SK-N-SH (cell line): ENCODE measurements at regions not wholly inside any gene's neighbourhood (a gene's known extent, or its start where the extent isn't known, plus 50 kb on each side); places are given as distances from the start of the nearest gene placed in this dataset.

Source experiments
- CTCF ChIA-PET: fragments of 300-600, 350-600 bp; formaldehyde crosslinking; extraction: SDS; loops from one replicate; lab custom pipeline; 2021; lab: Yijun Ruan, JAX
- POLR2A ChIA-PET: fragments of 350-600 bp; sonication (Branson Sonifier 250); formaldehyde crosslinking; extraction: SDS; loops from one replicate; lab custom pipeline; 2020; ENCODE audit warnings: antibody characterized with exemption, inconsistent platforms; lab: Yijun Ruan, JAX
- DNase-seq: peaks from one replicate; pipeline ENCODE4 v3.0.0; 2012
- H2AFZ ChIP-seq: fragments of 200-600 bp; sonication (generic); 2 replicates; pipeline ENCODE4 v1.8.1; 2016; ENCODE audit warnings: antibody characterized with exemption, mild to moderate bottlenecking, low read depth
- H3F3A ChIP-seq: fragments of 200-600 bp; sonication (generic); replicated peaks from 2 replicates; pipeline ENCODE3; 2016; ENCODE audit warnings: antibody characterized with exemption, mild to moderate bottlenecking; ENCODE audit not compliant: insufficient read depth
- H3K27ac ChIP-seq, 2 experiments: fragments of 200-500 bp in 1 of 2; fragments of 200-600 bp in 1 of 2; sonication (Bioruptor generic) in 1 of 2; sonication (generic), shearing (Covaris generic) in 1 of 2; 2 replicates each; pipeline versions ENCODE4 v1.5.1 to v1.6.1; 2014 to 2016; ENCODE audit warnings: low read depth in 2 of 2, inconsistent platforms in 1 of 2, low read length in 1 of 2, mild to moderate bottlenecking in 1 of 2, mixed read lengths in 1 of 2
- H3K27me3 ChIP-seq: fragments of 200-600 bp; sonication (generic), shearing (Covaris generic); 2 replicates; pipeline ENCODE4 v1.6.1; 2016; ENCODE audit warnings: mixed run types; ENCODE audit not compliant: insufficient read depth
- H3K36me3 ChIP-seq, 2 experiments: fragments of 200-500 bp in 1 of 2; fragments of 200-600 bp in 1 of 2; sonication (Bioruptor generic) in 1 of 2; sonication (generic) in 1 of 2; replicated peaks in 1 of 2; 2 replicates each; pipeline versions ENCODE3 to v1.5.1; 2014 to 2016; ENCODE audit warnings: low read length in 1 of 2, mild to moderate bottlenecking in 1 of 2; ENCODE audit not compliant: insufficient read depth in 2 of 2, control insufficient read depth in 1 of 2
- H3K4me1 ChIP-seq, 2 experiments: fragments of 200-500 bp in 1 of 2; fragments of 200-600 bp in 1 of 2; sonication (Bioruptor generic) in 1 of 2; sonication (generic), shearing (Covaris generic) in 1 of 2; 2 replicates each; pipeline versions ENCODE4 v1.5.1 to v1.6.1; 2014 to 2016; ENCODE audit warnings: low read depth in 1 of 2, low read length in 1 of 2, mixed run types in 1 of 2; ENCODE audit not compliant: insufficient read depth in 2 of 2, control insufficient read depth in 1 of 2
- H3K4me2 ChIP-seq: fragments of 200-600 bp; sonication (generic), shearing (Covaris generic); 2 replicates; pipeline ENCODE4 v1.6.1; 2017; ENCODE audit warnings: mixed run types
- H3K4me3 ChIP-seq, 2 experiments: fragments of 200-500 bp in 1 of 2; fragments of 200-600 bp in 1 of 2; sonication (Bioruptor generic) in 1 of 2; sonication (generic), shearing (Covaris generic) in 1 of 2; 2 replicates each; pipeline versions ENCODE4 v1.5.1 to v1.8.1; 2014 to 2016; ENCODE audit warnings: low read depth in 2 of 2, inconsistent platforms in 1 of 2, low read length in 1 of 2, mild to moderate bottlenecking in 1 of 2, mixed read lengths in 1 of 2, moderate library complexity in 1 of 2
- H3K79me2 ChIP-seq: fragments of 200-600 bp; sonication (generic); 2 replicates; pipeline ENCODE4 v1.8.1; 2017; ENCODE audit warnings: mild to moderate bottlenecking; ENCODE audit not compliant: insufficient read depth
- H3K9ac ChIP-seq: fragments of 200-600 bp; sonication (generic); 2 replicates; pipeline ENCODE4 v1.6.1; 2017; ENCODE audit warnings: mixed run types
- H3K9me2 ChIP-seq: fragments of 200-600 bp; sonication (generic); 2 replicates; pipeline ENCODE4 v1.6.1; 2017; ENCODE audit warnings: mixed run types
- H3K9me3 ChIP-seq: fragments of 200-600 bp; sonication (generic); 2 replicates; pipeline ENCODE4 v1.6.1; 2017; ENCODE audit warnings: mixed run types, mild to moderate bottlenecking, moderate library complexity
- H4K20me1 ChIP-seq: fragments of 200-600 bp; sonication (generic); 2 replicates; pipeline ENCODE4 v1.6.1; 2017; ENCODE audit warnings: mild to moderate bottlenecking, mixed run types; ENCODE audit not compliant: insufficient read depth
- CHD2 ChIP-seq: fragments of 150-350 bp; IDR thresholded peaks from 2 replicates; pipeline ENCODE4 v1.6.1; 2018; ENCODE audit warnings: low read length; ENCODE audit not compliant: partially characterized antibody
- CTCF ChIP-seq: fragments of 200-600 bp; sonication (generic); IDR thresholded peaks from 2 replicates; pipeline ENCODE4 v1.6.1; 2017; ENCODE audit warnings: antibody characterized with exemption, mild to moderate bottlenecking, moderate library complexity
- EZH2phosphoT487 ChIP-seq: fragments of 200-600 bp; sonication (generic); IDR thresholded peaks from 2 replicates; pipeline ENCODE4 v1.6.1; 2017; ENCODE audit warnings: low read depth, mixed run types, mild to moderate bottlenecking, antibody characterized with exemption, moderate library complexity, borderline replicate concordance
- GATA2 ChIP-seq: sonication (generic); formaldehyde crosslinking; IDR thresholded peaks from 2 replicates; pipeline ENCODE4 v1.5.0; 2020; ENCODE audit warnings: mild to moderate bottlenecking, missing genetic modification reagents
- JUND ChIP-seq: IDR thresholded peaks from 2 replicates; pipeline ENCODE4 v1.4.0; 2012
- MEF2A ChIP-seq: IDR thresholded peaks from 2 replicates; pipeline ENCODE4 v1.4.0; 2012; ENCODE audit warnings: low read depth, borderline replicate concordance
- MXI1 ChIP-seq: IDR thresholded peaks from 2 replicates; pipeline ENCODE4 v1.6.1; 2012; ENCODE audit warnings: mild to moderate bottlenecking, low read depth, low read length, improper control_type of control experiment
- NFIC ChIP-seq: IDR thresholded peaks from 2 replicates; pipeline ENCODE4 v1.4.0; 2012; ENCODE audit warnings: borderline replicate concordance
- PBX3 ChIP-seq: IDR thresholded peaks from 2 replicates; pipeline ENCODE4; 2012
- RAD21 ChIP-seq: IDR thresholded peaks from 2 replicates; pipeline ENCODE4 v1.6.1; 2012; ENCODE audit warnings: mild to moderate bottlenecking, low read length
- RXRA ChIP-seq: IDR thresholded peaks from 2 replicates; pipeline ENCODE4 v1.4.0; 2012; ENCODE audit warnings: low read depth, mild to moderate bottlenecking, borderline replicate concordance
- SIN3A ChIP-seq: IDR thresholded peaks from 2 replicates; pipeline ENCODE4 v1.6.1; 2012; ENCODE audit warnings: low read depth, mild to moderate bottlenecking, low read length, moderate library complexity, borderline replicate concordance
- SMC3 ChIP-seq: IDR thresholded peaks from 2 replicates; pipeline ENCODE4 v1.6.1; 2012; ENCODE audit warnings: low read depth, low read length, improper control_type of control experiment
- TAF1 ChIP-seq: IDR thresholded peaks from 2 replicates; pipeline ENCODE4 v1.6.1; 2012; ENCODE audit warnings: low read depth, mild to moderate bottlenecking, low read length, moderate library complexity, borderline replicate concordance
- USF2 ChIP-seq: fragments of 150-350 bp; IDR thresholded peaks from 2 replicates; pipeline ENCODE4 v1.6.1; 2017; ENCODE audit warnings: antibody characterized with exemption, low read length, low read depth, borderline replicate concordance
- WGBS: methylation state at CpG from one replicate; pipeline ENCODE4 v1.1.6; 2017; ENCODE audit warnings: low lambda C conversion rate; 5-methylcytosine and 5-hydroxymethylcytosine counted together

GRCh38 chr5:84565866-84566265 is 181.2 kb upstream of the EDIL3 start:
- CTCF ChIA-PET: no interaction called here
- H3K4me2 ChIP-seq: no peak overlapping the region

More at GRCh38 chr5:84565866-84566265, 181.2 kb upstream of the EDIL3 start:
- no peaks in the 10 kb centered on the region for H3K36me3 ChIP-seq
- H3K9me2 ChIP-seq: no peaks in the 10 kb centered on the region
- TF ChIP-seq GATA2: no peak
- TF ChIP-seq JUND: no peak
- no peak for TF ChIP-seq RAD21
- TF ChIP-seq MXI1: no peak
- no peak for TF ChIP-seq SMC3
- no peak for TF ChIP-seq NFIC
- no peak for TF ChIP-seq MEF2A
- TF ChIP-seq PBX3: no peak
- no peak for TF ChIP-seq RXRA
- no peak for TF ChIP-seq USF2
- no peak for TF ChIP-seq CTCF
- no peak for TF ChIP-seq CHD2
- no peak for TF ChIP-seq TAF1
- TF ChIP-seq EZH2phosphoT487: no peak
- TF ChIP-seq SIN3A: no peak
- POLR2A ChIA-PET: no interaction called here
- H3K9ac ChIP-seq: no peak overlapping the region
- no peak for DNase-seq
- WGBS: 5% methylated on average over 1 of the region's 1 CpG
- H3F3A ChIP-seq: no peaks in the 10 kb centered on the region
- H2AFZ ChIP-seq: no peak overlapping the region
- H3K4me1 ChIP-seq: no peaks in the 10 kb centered on the region
- no peak overlapping the region for H3K4me3 ChIP-seq
- no peaks in the 10 kb centered on the region for H3K9me3 ChIP-seq
- no peaks in the 10 kb centered on the region for H4K20me1 ChIP-seq
- H3K27ac ChIP-seq: no peak overlapping the region
- no peaks in the 10 kb centered on the region for H3K79me2 ChIP-seq
- H3K27me3 ChIP-seq: no peaks in the 10 kb centered on the region
